NCI-H510A treated with DMSO at 0.1 percent for 48 hours (cell line): ENCODE measurements at regions not wholly inside any gene's neighbourhood (a gene's known extent, or its start where the extent isn't known, plus 50 kb on each side); places are given as distances from the start of the nearest gene placed in this dataset.

ENCODE experiments used
- DNase-seq: peaks from one replicate; lab custom pipeline; 2025; lab: John Stamatoyannopoulos, UW

GRCh38 chr13:47829690-47830089 lies 171.4 kb downstream of the SUCLA2 start:
- DNase-seq, result no peak

GRCh38 chr13:47826471-47826870 lies 174.6 kb downstream of the SUCLA2 start:
- DNase-seq, result no peak

GRCh38 chr13:47822036-47822435 lies 179.0 kb downstream of the SUCLA2 start:
- no peak for DNase-seq

GRCh38 chr13:47816831-47817230 lies 184.2 kb downstream of the SUCLA2 start:
- DNase-seq, result no peak

- no peak for DNase-seq
Measured at GRCh38 chr13:47813718-47814117, 187.4 kb downstream of the SUCLA2 start.

- DNase-seq, result no peak
Measured at GRCh38 chr13:47809411-47809810, 191.7 kb downstream of the SUCLA2 start.

- DNase-seq, result no peak
Measured at GRCh38 chr13:47803131-47803530, 197.9 kb downstream of the SUCLA2 start.

- DNase-seq, result no peak
Measured at GRCh38 chr13:47801555-47801954, 199.5 kb downstream of the SUCLA2 start.

GRCh38 chr13:47800593-47800992 lies 200.5 kb downstream of the SUCLA2 start:
- DNase-seq, result no peak

- DNase-seq, result no peak
Measured at GRCh38 chr13:47798906-47799305, 202.2 kb downstream of the SUCLA2 start.

GRCh38 chr13:47798194-47798593 lies 202.9 kb downstream of the SUCLA2 start:
- DNase-seq, result no peak

GRCh38 chr13:47796816-47797215 lies 204.3 kb downstream of the SUCLA2 start:
- no peak for DNase-seq

- no peak for DNase-seq
Measured at GRCh38 chr13:47794963-47795362, 206.1 kb downstream of the SUCLA2 start.

GRCh38 chr13:47790755-47791154 lies 210.3 kb downstream of the SUCLA2 start:
- DNase-seq, result no peak

GRCh38 chr13:47788844-47789243 lies 212.2 kb downstream of the SUCLA2 start:
- DNase-seq, result no peak

- no peak for DNase-seq
Measured at GRCh38 chr13:47774671-47774994, 226.4 kb downstream of the SUCLA2 start.

GRCh38 chr13:47764817-47765216 lies 236.3 kb downstream of the SUCLA2 start:
- no peak for DNase-seq

GRCh38 chr13:47757466-47758080 lies 243.5 kb downstream of the SUCLA2 start:
- DNase-seq, result no peak

GRCh38 chr13:47747901-47748300 lies 253.2 kb downstream of the SUCLA2 start:
- DNase-seq, result no peak

- no peak for DNase-seq
Measured at GRCh38 chr13:47726394-47726793, 274.7 kb downstream of the SUCLA2 start.

GRCh38 chr13:47723898-47724297 lies 277.2 kb downstream of the SUCLA2 start:
- no peak for DNase-seq

- DNase-seq, result no peak
Measured at GRCh38 chr13:47719164-47719563, 281.9 kb downstream of the SUCLA2 start.

GRCh38 chr13:47718556-47718955 lies 282.5 kb downstream of the SUCLA2 start:
- no peak for DNase-seq

GRCh38 chr13:47708386-47708785 lies 292.7 kb downstream of the SUCLA2 start:
- no peak for DNase-seq

- DNase-seq, result no peak
Measured at GRCh38 chr13:47707414-47707813, 293.7 kb downstream of the SUCLA2 start.
